Psoas muscle (tissue), 7 donors: ENCODE measurements at regions not wholly inside any gene's neighbourhood (a gene's known extent, or its start where the extent isn't known, plus 50 kb on each side); places are given as distances from the start of the nearest gene placed in this dataset.
A peak's percentile ranks its signal among the peaks of the same experiment; 100 is the strongest.

Source experiments
- ATAC-seq, 4 donors: fragments of 200-7000 bp; cut with Tn5 transposase; one replicate each; pipeline ENCODE4 v1.9.1; 2020; ENCODE audit warnings: moderate library complexity in 3 of 4, mild to moderate bottlenecking in 2 of 4
- DNase-seq, 2 donors: peaks; one replicate each; pipeline ENCODE4 v3.0.0-alpha.2; 2020
- H3K27ac ChIP-seq: fragments of 200-600 bp; one replicate; pipeline ENCODE4 v1.8.0; 2022
- H3K27me3 ChIP-seq, 3 donors: fragments of 200-600 bp in 1 of 3; one replicate each; pipeline versions ENCODE4 v1.6.1 to v1.8.0; 2013 to 2022; ENCODE audit warnings: low read length in 2 of 3, mild to moderate bottlenecking in 2 of 3, moderate library complexity in 1 of 3; ENCODE audit not compliant: insufficient read depth in 3 of 3
- H3K36me3 ChIP-seq, 2 donors: fragments of 200-600 bp in 1 of 2; one replicate each; pipeline versions ENCODE4 v1.6.1 to v1.8.0; 2013 to 2022; ENCODE audit warnings: low read depth in 1 of 2, mild to moderate bottlenecking in 1 of 2, moderate library complexity in 1 of 2; ENCODE audit not compliant: insufficient read depth in 1 of 2
- H3K4me1 ChIP-seq: fragments of 200-600 bp; one replicate; pipeline ENCODE4 v1.8.0; 2022
- H3K4me3 ChIP-seq: fragments of 200-600 bp; one replicate; pipeline ENCODE4 v1.8.0; 2022; ENCODE audit warnings: mild to moderate bottlenecking
- H3K9me3 ChIP-seq: fragments of 200-600 bp; one replicate; pipeline ENCODE4 v1.8.0; 2022
- WGBS, 3 donors: extraction: QIAGEN DNeasy Blood & Tissue Kit; methylation state at CpG; one replicate each; pipeline versions ENCODE4 v1.1.6 to v1.1.7; 2013; 5-methylcytosine and 5-hydroxymethylcytosine counted together
- intact Hi-C, 2 donors: fragments of 100-400 bp; cut with DNase I; formaldehyde crosslinking; loops; one replicate each; pipeline versions ENCODE4 v1.11.0 to v1.14.2; 2022
- TF ChIP-seq, protein P1 (sequence below): fragments of 200-600 bp; IDR thresholded peaks from one replicate; pipeline ENCODE4 v1.8.0; 2022; ENCODE audit warnings: antibody characterized with exemption
- donor health status: healthy with polysubstance abuse.
- donor health status: DM: no; HTN: no; CAD: no; lungs with moderate emphysema.
- donor health status: Bipolar disorder and iron deficiency.
- donor health status: healthy.
- donor health status: DM: yes; HTN: yes; CAD: no.
- donor health status: DM: no; HTN: no; CAD: no.
- donor health status: DM: yes; HTN: yes; CAD: no.

- Histone ChIP-seq H3K36me3 (no peaks in the 10 kb centered on the region), H3K27ac (peak overlapping the region; percentile 7), H3K4me1 (peaks cover 26% of the 10 kb centered on the region), H3K4me3 (no peak overlapping the region), H3K9me3 (no peaks in the 10 kb centered on the region), H3K27me3 (no peaks in the 10 kb centered on the region)
- intact Hi-C loops = loop anchor here (2.0 to 10.0 kb wide), 5 partner anchors 78 to 594 kb away; no protein-coding TSS in a partner anchor
- TF ChIP-seq, protein P1, sequence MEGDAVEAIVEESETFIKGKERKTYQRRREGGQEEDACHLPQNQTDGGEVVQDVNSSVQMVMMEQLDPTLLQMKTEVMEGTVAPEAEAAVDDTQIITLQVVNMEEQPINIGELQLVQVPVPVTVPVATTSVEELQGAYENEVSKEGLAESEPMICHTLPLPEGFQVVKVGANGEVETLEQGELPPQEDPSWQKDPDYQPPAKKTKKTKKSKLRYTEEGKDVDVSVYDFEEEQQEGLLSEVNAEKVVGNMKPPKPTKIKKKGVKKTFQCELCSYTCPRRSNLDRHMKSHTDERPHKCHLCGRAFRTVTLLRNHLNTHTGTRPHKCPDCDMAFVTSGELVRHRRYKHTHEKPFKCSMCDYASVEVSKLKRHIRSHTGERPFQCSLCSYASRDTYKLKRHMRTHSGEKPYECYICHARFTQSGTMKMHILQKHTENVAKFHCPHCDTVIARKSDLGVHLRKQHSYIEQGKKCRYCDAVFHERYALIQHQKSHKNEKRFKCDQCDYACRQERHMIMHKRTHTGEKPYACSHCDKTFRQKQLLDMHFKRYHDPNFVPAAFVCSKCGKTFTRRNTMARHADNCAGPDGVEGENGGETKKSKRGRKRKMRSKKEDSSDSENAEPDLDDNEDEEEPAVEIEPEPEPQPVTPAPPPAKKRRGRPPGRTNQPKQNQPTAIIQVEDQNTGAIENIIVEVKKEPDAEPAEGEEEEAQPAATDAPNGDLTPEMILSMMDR = no peak
- DNase-seq (no peak), ATAC-seq (peak in 2 of 4 donors; percentile 32 to 34)
- WGBS, 3 donors = 39 to 62% (median 47%) methylated on average over 4 of the region's 4 CpGs
These were observed 146.8 kb downstream of the RPS12 start for GRCh38 chr6:132961122-132961521.

DNA sequence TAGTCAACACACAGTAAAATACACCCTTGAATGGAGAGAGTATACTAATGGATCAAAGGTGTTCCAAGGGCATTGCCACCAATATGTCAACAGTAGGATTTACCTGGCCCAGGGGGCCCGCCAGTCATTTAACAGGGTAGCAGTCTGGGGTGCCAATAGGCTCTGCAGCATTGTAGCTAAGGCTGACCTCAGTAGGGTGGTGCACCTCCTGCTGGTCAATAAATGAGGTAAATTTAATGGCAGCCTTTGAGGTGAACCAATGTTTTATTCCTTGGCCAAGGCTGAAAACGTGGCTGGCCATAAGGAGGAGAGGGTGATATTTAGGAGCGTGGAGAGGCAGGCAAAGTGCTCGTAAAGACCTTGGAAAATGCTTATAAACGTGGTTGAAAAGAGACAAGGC lies 147.2 kb downstream of the RPS12 start:
- WGBS, 3 donors = 88 to 91% (median 89%) methylated on average over 5 of the region's 5 CpGs
- ATAC-seq (peak in 1 of 4 donors; percentile 13), DNase-seq (no peak)

DNA sequence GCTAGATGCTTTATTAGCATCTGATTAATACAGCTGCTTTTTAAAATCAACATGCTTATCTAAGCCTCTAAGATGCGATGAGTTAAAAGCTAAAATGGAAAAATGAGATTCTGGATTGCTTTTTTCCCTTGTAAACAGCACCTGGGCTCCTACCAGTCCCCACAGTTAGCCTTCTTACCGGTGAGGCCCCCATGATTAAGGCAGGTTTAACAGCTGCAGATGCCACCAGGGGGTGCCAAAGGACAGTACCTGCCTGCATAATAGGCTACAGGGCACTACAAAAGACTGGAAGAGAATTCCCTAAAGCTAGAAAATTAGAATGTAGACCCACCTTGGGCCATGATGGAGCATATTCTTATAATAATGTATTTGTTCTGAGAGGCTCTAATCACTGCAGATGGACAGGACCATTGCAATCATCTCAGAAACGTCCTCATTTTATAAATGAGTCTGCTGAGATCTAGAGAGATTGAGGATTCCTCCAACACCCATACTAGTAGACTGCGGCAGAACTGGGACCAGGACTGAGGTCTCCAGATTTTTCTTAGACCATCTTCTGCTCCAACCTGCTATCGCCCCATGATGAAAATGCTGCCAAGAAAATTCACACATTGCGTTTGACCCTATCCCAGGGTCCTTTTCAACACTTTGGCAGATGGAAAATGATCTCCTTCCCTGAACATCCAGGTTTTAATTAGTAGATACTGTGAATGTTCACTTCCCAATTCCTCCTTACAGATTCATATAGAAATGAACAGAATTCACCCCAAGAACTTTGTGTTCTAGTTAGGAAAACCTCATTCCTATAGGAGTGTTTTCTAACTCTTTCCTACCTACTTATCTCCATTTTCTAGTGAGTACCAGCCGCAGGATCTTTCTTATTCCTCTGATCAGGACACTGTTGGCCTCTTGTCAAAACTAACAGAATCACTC lies 148.8 kb downstream of the RPS12 start:
- H3K27me3 ChIP-seq = no peaks in the 10 kb centered on the region
- no peaks in the 10 kb centered on the region for H3K36me3 ChIP-seq
- TF ChIP-seq, protein P1 = peak; percentile 89
- peaks cover 26% of the 10 kb centered on the region for H3K4me1 ChIP-seq
- peak overlapping the region; percentile 67 for H3K27ac ChIP-seq
- ATAC-seq (peak; percentile 66 to 95 (median 86)), DNase-seq (peak; percentile 65 to 82)
- intact Hi-C loops = loop anchor here (1.0 to 10.0 kb wide), 6 partner anchors 131 to 592 kb away; partner anchors contain the start of gene EYA4 (in 1 of the 2)
- H3K9me3 ChIP-seq = no peaks in the 10 kb centered on the region
- H3K4me3 ChIP-seq = no peak overlapping the region
- WGBS, 3 donors = 72 to 77% (median 74%) methylated on average over 7 of the region's 7 CpGs

More for the DNA sequence above, 147.2 kb downstream of the RPS12 start:
- Histone ChIP-seq H3K4me1 (peaks cover 26% of the 10 kb centered on the region), H3K27ac (peak overlapping the region; percentile 7), H3K4me3 (no peak overlapping the region), H3K9me3 (no peaks in the 10 kb centered on the region), H3K36me3 (no peaks in the 10 kb centered on the region), H3K27me3 (no peaks in the 10 kb centered on the region)
- intact Hi-C loops = loop anchor here (2.0 to 10.0 kb wide), 6 partner anchors 77 to 593 kb away; no protein-coding TSS in a partner anchor
- TF ChIP-seq, protein P1 = peak; percentile 15

DNA sequence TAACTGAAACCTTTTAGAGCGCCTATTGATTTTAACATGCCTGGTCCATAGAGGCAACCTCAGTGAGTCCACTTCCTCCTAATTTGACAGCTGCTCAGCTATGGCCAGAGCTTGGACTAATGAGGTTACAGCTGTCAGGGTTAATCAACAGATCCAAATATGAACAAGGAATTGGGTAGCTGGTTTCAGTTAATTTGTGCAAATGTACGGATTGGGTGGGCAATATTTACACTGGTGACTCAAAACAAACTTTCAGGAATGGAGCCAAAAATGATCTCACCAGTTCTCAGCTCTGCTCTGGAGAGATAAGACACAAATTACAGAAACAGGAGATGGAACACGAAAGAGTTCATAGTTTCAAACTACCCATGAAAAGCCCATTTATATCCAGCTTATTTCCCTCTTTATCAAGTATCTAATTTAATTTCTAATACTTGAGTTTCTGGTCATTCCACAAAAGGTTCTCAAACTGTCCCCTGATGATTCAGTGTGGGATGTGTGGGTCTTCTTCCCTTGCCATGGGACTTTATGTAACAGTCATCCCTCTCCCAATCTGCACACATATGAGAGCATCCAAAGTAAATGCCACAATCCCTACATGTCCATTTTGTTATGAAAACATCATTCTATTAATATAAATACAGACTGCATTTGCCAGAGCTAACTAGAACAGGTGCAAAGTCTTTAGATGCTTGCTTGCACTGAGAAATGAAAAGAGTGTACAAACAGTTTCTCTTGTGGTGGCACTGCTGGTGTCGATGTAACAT lies 149.9 kb downstream of the RPS12 start:
- DNase-seq (no peak), ATAC-seq (peak in 2 of 4 donors; percentile 21 to 73)
- TF ChIP-seq, protein P1 = no peak
- Histone ChIP-seq H3K4me3 (peak overlapping the region; percentile 3), H3K27me3 (no peaks in the 10 kb centered on the region), H3K9me3 (no peaks in the 10 kb centered on the region), H3K36me3 (no peaks in the 10 kb centered on the region), H3K27ac (peak overlapping the region; percentile 67), H3K4me1 (peaks cover 26% of the 10 kb centered on the region)
- WGBS, 3 donors = 25 to 43% (median 26%) methylated on average over 4 of the region's 4 CpGs
- intact Hi-C loops = loop anchor here (2.0 to 10.0 kb wide), 5 partner anchors 31 to 591 kb away; no protein-coding TSS in a partner anchor
